Activated CD8-positive, alpha-beta memory T cell treated with anti-CD3 and anti-CD28 coated beads for 36 hours (primary cell): ENCODE measurements at regions not wholly inside any gene's neighbourhood (a gene's known extent, or its start where the extent isn't known, plus 50 kb on each side); places are given as distances from the start of the nearest gene placed in this dataset.
"Not testable (repeated sequence)": the region's sequence is repeated elsewhere in the genome, so short reads cannot be mapped to it uniquely, and the experiment has no call there.

Source experiments
- CTCF ChIA-PET: fragments of 350-600 bp; sonication (Branson Sonifier 250); formaldehyde crosslinking; loops from one replicate; lab custom pipeline; 2021; ENCODE audit warnings: antibody characterized with exemption; lab: Charles Lee
- POLR2A ChIA-PET: fragments of 350-600 bp; sonication (Branson Sonifier 250); formaldehyde crosslinking; loops from one replicate; lab custom pipeline; 2021; ENCODE audit warnings: antibody characterized with exemption; lab: Charles Lee

DNA sequence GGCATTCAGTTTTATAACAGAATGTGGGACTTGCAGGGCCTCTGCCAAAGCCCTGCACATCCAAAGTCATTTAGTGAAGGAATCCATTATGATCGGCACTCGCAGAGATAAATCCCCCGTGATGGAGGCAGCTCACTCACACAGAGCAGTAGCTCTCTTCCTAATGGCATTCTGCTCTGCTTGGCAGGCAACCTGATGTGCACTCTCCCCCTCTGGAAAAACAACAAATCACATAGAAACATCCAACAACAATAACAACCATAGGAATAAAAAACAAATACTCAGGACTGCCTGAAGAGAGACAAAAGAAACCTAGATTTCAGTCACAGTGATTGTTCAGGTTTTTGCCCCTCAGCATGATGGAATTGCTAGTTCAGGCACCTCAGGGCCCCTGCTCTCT, 59.7 kb downstream of the NAA11 start:
- CTCF ChIA-PET = no interaction called here
- POLR2A ChIA-PET = no interaction called here

DNA sequence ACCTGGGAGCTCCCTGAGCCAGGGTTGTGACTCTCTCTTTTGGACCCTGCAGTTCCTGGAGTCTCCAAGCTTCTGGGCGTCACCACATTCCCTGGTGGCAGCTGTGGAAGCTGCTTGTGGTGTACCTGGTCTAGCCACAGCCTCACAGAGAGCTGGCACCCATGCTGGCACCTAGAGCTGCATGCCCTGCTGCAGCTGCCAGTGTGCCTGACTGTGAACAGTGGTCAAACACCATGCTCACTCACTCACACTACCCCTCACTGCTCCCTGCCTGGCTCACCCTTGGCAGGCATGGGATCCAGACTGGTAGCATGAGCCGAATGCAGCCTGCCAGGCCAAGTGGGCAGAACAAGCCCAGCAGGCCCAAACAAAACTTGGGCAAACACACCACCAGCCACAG, 66.6 kb downstream of the NAA11 start:
- ChIA-PET CTCF (no interaction called here), POLR2A (no interaction called here)

DNA sequence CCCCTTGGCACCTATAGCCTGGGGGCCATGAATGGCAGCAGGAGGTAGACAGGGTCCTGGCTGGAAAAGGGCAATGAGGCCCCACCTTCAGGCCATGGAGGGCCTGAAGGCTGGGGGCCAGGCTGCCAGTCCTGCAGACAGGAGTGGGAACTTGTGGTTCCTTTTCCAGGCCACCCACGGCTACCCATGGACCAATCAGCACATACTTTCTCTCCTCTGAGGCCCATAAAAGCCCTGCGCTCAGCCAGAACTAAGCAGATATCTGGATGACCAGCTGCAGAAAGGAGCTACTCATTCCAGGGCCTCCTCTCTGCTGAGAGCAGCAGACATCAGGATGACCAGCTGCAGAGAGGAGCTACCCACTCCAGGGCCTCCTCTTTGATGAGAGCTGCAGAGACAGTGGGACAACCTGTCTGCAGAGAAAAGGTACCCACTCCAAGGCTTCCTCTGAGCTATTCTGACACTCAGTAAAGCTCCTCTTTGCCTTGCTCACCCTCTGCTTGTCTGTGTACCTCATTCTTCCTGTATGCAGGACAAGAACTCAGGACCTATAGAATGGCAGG, 67.2 kb downstream of the NAA11 start:
- POLR2A ChIA-PET = no interaction called here
- CTCF ChIA-PET = no interaction called here

DNA sequence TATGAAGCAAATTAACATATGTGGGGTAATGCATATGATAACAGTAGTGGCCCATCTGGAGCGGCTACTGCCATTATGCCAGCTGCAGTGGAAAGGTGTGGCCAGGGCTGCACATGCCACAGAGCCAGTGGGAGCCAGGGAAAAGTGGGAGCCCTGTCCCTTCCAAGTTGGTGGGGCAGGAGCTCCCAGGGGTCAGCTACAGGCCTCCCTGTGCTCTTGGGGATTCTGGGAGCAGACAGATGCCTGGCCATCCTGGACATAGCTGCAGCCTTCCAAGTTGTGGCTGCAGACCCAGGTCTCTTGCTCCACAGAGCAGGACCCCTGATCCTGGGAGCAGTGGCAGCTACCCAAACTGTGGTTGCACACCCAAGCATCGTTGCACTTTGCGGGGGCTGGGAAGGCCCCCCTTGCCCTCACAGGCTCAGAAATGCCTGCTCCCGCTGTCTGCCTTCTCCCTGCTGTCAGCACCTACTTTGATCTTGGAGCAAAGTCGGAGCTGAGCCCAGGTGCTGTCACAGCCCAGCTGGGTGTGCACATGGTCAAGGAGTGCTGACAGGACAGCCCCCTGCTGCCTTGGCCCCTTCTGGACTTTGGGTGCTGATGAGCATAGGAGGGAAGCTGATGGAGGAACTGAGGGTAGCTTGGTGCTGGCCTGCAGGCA, 67.8 kb downstream of the NAA11 start:
- CTCF ChIA-PET = no interaction called here
- POLR2A ChIA-PET = no interaction called here

DNA sequence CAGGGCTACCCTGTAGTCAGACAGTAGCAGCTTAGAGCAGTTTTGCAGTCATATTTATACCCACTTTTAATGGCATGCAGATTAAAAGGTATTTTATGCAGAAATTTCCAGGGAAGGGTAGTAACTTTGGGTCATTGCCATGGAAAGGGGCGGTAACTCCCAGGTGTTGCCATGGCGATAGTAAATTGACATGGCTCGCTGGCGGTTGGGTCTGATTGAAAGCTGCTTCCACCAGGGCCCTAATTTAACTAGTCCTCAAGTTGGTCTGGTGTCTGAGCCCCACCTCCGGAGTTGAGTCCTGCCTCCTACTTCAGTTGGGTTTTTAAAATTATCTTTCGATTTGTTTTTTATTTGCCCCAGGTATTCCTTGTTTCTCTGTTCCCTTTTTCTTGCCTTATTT, 70.1 kb downstream of the NAA11 start:
- POLR2A ChIA-PET = no interaction called here
- CTCF ChIA-PET = no interaction called here

DNA sequence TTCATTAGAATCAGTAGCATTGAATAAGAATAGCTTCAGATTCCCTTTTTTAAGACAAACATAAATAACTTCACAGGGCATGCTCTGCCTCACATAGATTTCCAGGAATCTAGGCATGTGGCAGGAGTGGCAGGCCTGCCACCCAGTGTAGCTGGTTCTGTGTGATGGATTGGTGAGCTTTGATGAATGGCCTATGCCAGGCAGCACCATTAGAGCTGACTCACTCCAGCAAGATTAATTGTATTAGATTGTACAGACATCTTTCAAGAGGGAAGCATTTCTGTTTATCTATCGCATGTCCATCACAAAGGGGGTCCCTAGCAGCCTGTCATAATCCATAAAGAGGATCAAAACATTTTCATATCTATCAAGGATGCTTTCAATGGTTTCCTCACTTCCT, 71.9 kb downstream of the NAA11 start:
- ChIA-PET POLR2A (no interaction called here), CTCF (no interaction called here)

DNA sequence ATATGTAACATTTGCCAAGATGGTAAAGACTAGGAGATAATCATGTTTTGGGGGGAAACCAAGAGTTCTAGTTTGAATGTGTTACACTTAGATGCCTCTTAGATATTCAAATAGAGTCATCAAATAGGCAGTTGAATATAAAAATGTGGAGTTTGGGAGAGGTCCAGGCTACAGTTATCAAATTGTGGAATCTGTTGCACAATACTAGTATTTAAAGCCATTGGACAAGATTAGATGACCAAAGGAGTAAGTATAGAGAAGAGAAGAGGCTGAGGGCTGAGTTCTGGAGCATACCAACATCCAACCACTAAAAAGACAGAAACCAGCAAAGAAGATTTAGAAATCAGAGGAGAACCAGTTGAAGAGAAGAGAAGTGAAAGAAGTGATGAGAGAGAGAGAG, 72.7 kb downstream of the NAA11 start:
- ChIA-PET CTCF (no interaction called here), POLR2A (no interaction called here)

DNA sequence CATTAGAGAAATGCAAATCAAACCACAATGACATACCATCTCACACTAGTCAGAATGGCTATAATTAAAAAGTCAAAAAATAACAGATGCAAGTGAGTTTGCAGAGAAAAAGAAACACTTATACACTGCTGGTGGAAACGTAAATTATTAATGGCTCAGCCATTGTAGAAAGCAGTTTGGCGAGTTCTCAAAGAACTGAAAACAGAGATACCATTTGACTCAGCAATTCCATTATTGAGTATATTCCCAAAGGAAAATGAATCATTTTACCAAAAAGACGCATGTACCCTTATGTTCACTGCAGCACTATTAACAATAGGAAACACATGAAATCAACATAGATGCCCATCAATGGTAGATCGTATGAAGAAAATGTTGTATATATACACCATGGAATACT, 75.0 kb downstream of the NAA11 start:
- CTCF ChIA-PET = no interaction called here
- POLR2A ChIA-PET = no interaction called here

DNA sequence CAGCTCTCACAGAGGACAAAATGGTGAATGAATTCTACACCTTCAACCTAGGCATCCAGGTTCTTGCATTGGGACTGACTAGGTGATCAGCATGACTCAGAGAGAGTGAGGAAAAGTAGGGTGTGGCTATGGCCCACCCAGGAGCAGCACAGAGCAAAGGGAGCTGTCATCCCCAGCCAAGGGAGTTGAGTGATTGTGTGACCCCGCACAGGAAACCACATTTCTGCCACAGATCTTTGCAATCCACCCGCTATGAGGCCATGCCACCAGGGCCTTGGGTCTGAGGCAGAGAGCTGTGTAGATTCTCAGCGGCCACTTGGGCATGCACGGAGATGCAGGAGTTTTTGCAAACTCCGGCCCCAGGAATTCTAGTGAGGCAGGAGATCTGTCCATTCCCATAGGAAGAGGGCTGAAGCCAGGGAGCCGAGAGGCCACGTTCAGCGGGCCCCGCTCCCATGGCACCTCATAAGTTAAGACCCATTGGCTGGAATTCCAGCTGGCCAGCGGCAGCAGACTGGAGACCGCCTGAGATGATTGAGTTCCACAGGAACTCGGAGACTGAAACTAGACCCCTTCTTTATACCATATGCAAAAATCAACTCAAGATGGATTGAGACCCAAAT, 75.9 kb downstream of the NAA11 start:
- ChIA-PET CTCF (no interaction called here), POLR2A (no interaction called here)

DNA sequence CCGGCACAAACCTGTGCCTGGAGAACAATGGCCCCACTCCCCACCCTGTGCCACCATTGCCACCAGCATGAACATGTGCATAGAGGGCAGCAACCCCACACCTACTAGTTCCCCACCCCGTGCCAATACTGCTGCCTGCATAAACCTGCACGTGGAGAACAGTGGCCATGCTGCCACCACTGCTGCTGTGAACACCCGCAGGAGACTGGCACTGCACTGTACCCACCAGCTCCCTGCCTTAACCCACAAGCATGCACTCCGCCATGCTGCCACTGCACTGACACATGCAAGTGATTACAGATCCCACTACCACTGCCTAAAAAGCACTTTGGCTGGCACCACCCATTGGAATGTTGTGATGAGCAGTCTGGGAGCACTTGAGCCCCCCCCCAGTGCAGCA, 77.3 kb downstream of the NAA11 start:
- ChIA-PET POLR2A (no interaction called here), CTCF (no interaction called here)

DNA sequence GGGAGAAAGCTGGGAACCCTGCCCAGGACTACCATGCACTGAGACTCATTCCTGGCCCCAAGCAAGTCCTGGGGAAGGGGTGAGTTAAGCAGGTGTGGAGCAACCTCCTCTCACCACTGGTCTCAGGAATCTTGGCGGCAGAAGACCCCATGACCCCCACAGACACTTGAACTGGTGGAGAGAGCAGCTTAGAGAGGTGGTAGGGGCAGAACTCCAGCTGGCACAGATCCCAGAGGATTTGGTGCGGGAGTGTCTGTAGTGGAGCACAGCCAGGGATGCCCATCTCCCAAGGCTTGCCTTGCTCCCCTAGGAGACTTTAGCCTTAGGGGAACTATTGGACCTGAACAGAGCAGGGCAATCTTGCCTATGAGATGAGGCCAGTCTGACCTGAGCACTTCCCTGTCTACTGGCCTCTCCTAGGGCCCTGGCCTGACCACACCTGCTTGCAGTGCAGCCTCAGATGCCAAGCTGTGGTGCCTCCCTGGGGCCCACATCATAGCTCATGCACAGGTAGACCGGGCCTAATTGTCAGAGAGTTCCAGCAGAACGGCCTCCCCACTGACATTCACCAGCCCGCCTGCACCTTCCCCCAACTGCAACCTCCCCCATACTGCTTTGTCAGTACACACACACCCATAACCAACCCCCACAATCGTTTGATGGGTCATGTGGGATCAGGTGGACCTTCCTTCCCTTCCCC, 78.0 kb downstream of the NAA11 start:
- CTCF ChIA-PET = no interaction called here

DNA sequence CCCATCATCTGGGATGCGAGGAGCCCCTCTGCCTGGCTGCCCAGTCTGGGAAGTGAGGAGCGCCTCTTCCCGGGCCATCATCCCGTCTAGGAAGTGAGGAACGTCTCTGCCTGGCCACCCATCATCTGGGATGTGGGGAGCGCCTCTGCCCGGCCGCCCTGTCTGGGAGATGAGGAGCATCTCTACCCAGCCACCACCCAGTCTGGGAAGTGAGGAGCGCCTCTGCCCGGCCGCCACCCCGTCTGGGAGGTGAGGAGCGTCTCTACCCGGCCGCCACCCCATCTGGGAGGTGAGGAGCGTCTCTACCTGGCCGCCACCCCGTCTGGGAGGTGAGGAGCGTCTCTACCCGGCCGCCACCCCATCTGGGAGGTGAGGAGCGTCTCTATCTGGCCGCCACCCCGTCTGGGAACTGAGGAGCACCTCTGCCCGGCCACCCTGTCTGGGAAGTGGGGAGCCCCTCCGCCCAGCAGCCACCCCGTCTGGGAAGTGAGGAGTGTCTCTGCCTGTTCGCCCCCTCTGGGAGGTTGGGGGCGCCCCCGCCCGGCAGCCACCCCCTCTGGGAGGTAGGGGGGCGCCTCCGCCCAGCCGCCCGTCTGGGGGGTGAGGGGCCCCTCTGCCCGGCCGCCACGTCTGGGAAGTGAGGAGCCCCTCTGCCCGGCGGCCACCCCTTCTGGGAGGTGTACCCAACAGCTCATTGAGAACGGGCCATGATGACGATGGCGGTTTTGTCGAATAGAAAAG, 80.5 kb downstream of the NAA11 start:
- CTCF ChIA-PET, POLR2A ChIA-PET: not testable (repeated sequence)

More for the DNA sequence above, 78.0 kb downstream of the NAA11 start:
- POLR2A ChIA-PET = no interaction called here

DNA sequence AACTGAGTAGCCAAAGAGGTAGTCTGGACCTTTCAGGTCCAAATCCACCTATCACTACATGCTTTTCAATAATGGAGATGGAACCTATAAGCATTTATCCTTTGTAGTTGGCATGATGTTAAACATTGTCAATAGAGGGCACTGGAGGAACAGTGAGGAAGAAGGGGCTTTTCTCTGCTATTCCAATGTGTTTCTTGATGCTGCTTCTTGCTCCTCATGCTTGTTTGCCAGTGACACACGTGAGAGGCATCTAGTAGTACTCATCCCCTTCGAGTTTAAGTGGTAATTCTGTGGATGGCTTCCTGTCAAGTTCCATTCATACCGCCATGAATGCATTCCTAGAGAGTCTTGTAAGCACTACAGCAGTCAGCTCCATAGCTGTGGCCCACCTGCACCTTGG, 84.0 kb downstream of the NAA11 start:
- CTCF ChIA-PET = no interaction called here
- POLR2A ChIA-PET = no interaction called here

DNA sequence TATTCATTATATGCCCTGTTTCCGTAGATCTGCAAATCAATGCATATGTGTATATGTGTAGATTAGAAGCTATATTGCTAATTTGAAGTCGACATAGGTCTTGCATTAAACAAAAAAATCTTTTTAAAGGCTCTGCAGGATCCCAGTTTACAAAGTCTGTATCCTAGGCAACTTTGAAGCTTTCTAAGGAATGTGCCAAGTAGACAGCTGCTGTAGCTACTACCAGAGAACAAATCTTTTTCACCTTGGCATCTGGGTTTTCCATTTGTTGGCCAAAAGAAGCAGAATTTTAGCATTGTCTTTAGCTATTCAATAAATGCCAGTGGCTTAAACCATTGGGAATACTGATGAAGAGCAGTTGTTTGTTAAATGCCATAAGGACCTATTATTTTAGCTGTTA, 88.0 kb downstream of the NAA11 start:
- POLR2A ChIA-PET = no interaction called here
- CTCF ChIA-PET = no interaction called here

DNA sequence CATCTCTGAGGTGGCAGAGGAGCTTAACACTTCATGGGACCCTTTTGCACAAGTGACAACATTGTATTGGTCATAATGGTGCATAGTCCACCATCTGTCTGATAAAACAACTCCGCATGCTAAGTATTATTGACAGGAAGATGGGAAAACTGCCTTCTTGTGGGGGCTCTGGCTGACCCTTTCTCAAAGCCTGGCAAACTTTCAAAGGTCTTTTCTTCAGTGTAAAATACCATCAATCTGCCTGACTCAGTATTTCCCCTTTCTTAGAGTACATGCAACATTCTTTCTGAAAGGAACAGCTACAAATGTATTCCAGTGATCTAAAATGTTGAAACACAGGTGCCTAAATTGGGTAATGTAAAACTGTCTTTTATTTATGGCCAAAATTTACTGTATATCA, 89.1 kb downstream of the NAA11 start:
- ChIA-PET POLR2A (no interaction called here), CTCF (no interaction called here)

DNA sequence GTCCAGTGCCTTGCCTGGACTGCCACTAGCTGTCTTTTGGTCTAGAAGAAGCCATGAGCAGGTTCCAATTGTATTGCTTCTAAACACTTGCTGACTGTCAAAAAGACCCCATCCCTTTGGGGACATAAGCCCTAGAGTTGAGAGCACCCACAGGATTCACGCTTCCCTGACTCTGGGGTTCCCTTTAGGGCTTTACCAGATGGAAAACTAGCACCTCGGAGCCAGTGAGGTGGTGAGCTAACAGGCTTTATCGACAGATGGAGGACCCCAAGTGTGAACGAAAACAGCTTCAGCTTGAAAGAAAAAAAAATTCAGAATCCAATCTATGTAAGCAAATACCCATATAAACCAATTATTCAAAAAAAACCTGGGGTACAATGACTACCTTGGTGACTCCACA, 90.8 kb downstream of the NAA11 start:
- POLR2A ChIA-PET = no interaction called here
- CTCF ChIA-PET = no interaction called here

DNA sequence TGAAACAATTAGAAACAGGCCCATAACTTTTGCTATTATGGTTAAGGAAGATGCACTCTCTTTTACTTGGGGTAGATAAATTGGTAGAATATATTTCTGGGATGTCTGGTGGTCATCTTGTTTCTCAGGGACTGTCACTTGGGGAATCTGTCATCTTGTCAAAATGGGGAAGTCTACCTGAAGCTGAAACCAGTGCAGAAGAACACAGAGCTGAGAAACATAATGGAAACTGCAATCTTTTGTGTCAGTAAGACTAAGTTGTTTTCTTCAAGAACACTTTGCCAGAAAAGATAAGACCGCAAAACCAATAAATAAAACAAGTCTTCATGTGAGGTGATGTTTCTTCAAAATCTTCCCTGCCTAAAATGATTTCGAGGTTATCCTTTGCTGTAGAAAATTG, 92.0 kb downstream of the NAA11 start:
- ChIA-PET CTCF (no interaction called here), POLR2A (no interaction called here)

DNA sequence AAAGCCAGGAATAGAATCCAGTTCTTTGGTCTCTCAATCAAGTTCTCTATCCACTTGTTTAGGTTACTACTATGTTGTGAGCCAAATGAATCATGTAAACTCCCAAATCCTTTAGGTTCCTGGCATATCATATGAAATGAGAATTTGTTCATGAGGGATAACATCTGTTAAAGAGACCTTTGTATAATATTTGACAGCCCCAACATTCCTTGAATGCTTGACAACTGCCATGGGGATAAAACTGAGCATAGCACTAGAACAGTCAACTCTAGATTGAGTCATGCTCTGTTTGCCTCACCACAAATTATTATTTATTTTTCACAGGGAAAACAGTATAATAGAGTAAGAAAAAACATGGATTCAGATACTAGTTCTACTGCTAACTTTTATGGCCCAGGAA, 93.3 kb downstream of the NAA11 start:
- ChIA-PET POLR2A (no interaction called here), CTCF (no interaction called here)

DNA sequence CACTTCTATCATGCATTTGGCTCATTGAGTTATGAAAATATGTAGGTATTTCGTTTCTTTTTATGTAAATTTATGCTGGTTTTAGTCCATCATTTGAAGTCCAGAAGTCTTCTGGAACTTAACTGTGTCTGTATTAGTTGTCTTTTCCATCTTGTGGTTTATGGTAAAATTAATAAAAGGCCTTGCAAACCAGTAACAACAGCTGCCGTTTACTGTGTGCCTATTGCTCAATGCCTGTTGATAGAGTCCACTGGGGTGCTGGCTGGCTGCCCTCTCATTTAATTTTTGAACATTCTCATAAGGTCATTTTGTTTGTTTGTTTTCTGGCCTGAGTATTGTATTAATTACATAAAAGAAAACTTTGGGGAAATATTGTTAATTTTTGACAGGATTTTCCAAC, 98.0 kb downstream of the NAA11 start:
- CTCF ChIA-PET = no interaction called here
- POLR2A ChIA-PET = no interaction called here

DNA sequence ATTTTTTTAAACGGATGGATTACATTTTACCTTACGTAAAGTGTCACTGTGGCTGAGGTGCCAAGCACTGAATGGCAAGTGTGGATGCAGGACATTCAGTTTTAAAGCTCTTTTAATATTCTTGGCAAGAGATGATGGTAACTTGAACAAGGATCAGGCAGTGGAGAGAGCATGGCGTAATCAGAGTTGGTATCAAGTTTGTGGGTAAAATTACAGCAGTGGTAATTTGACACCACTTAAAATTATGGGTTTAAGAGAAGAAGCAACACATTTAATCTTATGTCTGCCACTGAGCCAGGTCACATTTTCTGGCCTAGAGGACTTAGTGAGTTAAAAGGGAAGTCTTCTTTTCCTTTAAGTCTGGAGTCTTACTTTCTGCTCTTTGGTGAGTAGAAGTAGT, 100.5 kb downstream of the NAA11 start:
- CTCF ChIA-PET = no interaction called here
- POLR2A ChIA-PET = no interaction called here

DNA sequence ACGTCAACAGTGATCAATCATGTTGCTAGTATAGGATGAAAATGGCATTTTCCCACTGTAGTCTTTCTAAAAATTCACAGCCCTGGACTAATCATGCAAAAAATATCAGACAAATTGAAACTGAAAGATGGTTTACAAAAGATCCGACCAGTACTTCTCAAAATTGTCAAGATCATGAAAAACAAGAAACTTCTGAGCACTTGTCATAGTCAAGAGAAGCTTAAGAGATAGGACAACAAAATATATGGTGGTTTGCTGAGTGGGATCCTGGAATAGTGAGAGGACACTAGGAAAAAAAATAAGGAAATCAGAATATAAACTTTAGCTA, 101.1 kb downstream of the NAA11 start:
- ChIA-PET POLR2A (no interaction called here), CTCF (no interaction called here)
